T-helper 2 cell treated with Interferon-gamma antibody and Interleukin-4, amounts not matched to agents 5 μg/mL and 100 μg/mL, for 36 hours (primary cell): ENCODE measurements at regions not wholly inside any gene's neighbourhood (a gene's known extent, or its start where the extent isn't known, plus 50 kb on each side); places are given as distances from the start of the nearest gene placed in this dataset.
"Not testable (repeated sequence)": the region's sequence is repeated elsewhere in the genome, so short reads cannot be mapped to it uniquely, and the experiment has no call there.

Source experiments
- DNase-seq: peaks from one replicate; pipeline ENCODE4 v3.0.0; 2021; ENCODE audit warnings: low spot score
- H3K27ac Mint-ChIP-seq: one replicate; pipeline ENCODE4 v1.8.0; 2021; ENCODE audit warnings: mild to moderate bottlenecking, mixed read lengths
- H3K27me3 Mint-ChIP-seq: one replicate; pipeline ENCODE4 v1.8.0; 2021; ENCODE audit warnings: low read depth, mixed read lengths
- H3K36me3 Mint-ChIP-seq: one replicate; pipeline ENCODE4 v1.8.0; 2021; ENCODE audit warnings: low read depth, mixed read lengths
- H3K4me1 Mint-ChIP-seq: one replicate; pipeline ENCODE4 v1.8.0; 2021; ENCODE audit warnings: low read depth, mixed read lengths
- H3K4me3 Mint-ChIP-seq: one replicate; pipeline ENCODE4 v1.8.0; 2022; ENCODE audit warnings: mild to moderate bottlenecking, moderate library complexity, mixed read lengths
- H3K9me3 Mint-ChIP-seq: one replicate; pipeline ENCODE4 v1.8.0; 2021; ENCODE audit warnings: mixed read lengths

- H3K27me3 Mint-ChIP-seq, H3K27ac Mint-ChIP-seq, H3K9me3 Mint-ChIP-seq, DNase-seq, H3K4me3 Mint-ChIP-seq, H3K36me3 Mint-ChIP-seq, H3K4me1 Mint-ChIP-seq: not testable (repeated sequence)
Observed at GRCh38 chr3:61410358-61410757, 151.0 kb upstream of the PTPRG start.

- Mint-ChIP-seq H3K9me3 (no peaks in the 10 kb centered on the region), H3K4me1 (no peaks in the 10 kb centered on the region), H3K36me3 (no peaks in the 10 kb centered on the region)
Observed at GRCh38 chr3:61411009-61411662, 150.2 kb upstream of the PTPRG start.

GRCh38 chr3:61414456-61414855 is 146.9 kb upstream of the PTPRG start:
- H3K36me3 Mint-ChIP-seq, result no peaks in the 10 kb centered on the region
- H3K27ac Mint-ChIP-seq, result no peak overlapping the region
- H3K9me3 Mint-ChIP-seq, result no peaks in the 10 kb centered on the region
- DNase-seq, result no peak
- H3K4me1 Mint-ChIP-seq, result no peaks in the 10 kb centered on the region
- H3K4me3 Mint-ChIP-seq, result no peak overlapping the region
- H3K27me3 Mint-ChIP-seq, result peaks cover 6% of the 10 kb centered on the region

More at GRCh38 chr3:61411009-61411662, 150.2 kb upstream of the PTPRG start:
- Mint-ChIP-seq H3K4me3 (no peak overlapping the region), H3K27ac (no peak overlapping the region), H3K27me3 (peaks cover 6% of the 10 kb centered on the region)
- no peak for DNase-seq

GRCh38 chr3:61415201-61415600 is 146.2 kb upstream of the PTPRG start:
- Mint-ChIP-seq H3K4me3 (no peak overlapping the region), H3K27me3 (peaks cover 6% of the 10 kb centered on the region), H3K36me3 (no peaks in the 10 kb centered on the region), H3K9me3 (no peaks in the 10 kb centered on the region), H3K4me1 (peaks cover 2% of the 10 kb centered on the region), H3K27ac (no peak overlapping the region)
- no peak for DNase-seq

- no peak overlapping the region for H3K4me3 Mint-ChIP-seq
- DNase-seq, result no peak
- peaks cover 4% of the 10 kb centered on the region for H3K4me1 Mint-ChIP-seq
- peaks cover 5% of the 10 kb centered on the region for H3K27me3 Mint-ChIP-seq
- H3K36me3 Mint-ChIP-seq, result no peaks in the 10 kb centered on the region
- no peaks in the 10 kb centered on the region for H3K9me3 Mint-ChIP-seq
- H3K27ac Mint-ChIP-seq, result no peak overlapping the region
Observed at GRCh38 chr3:61416618-61417017, 144.8 kb upstream of the PTPRG start.

- H3K4me3 Mint-ChIP-seq, result no peak overlapping the region
- H3K4me1 Mint-ChIP-seq, result peaks cover 4% of the 10 kb centered on the region
- peaks cover 4% of the 10 kb centered on the region for H3K27me3 Mint-ChIP-seq
- H3K27ac Mint-ChIP-seq, result no peak overlapping the region
- no peak for DNase-seq
- H3K9me3 Mint-ChIP-seq, result no peaks in the 10 kb centered on the region
- no peaks in the 10 kb centered on the region for H3K36me3 Mint-ChIP-seq
Observed at GRCh38 chr3:61417352-61417751, 144.0 kb upstream of the PTPRG start.

GRCh38 chr3:61420136-61420759 is 141.1 kb upstream of the PTPRG start:
- peak overlapping the region; percentile 55 for H3K4me3 Mint-ChIP-seq
- peaks cover 4% of the 10 kb centered on the region for H3K4me1 Mint-ChIP-seq
- H3K27ac Mint-ChIP-seq, result peak overlapping the region; percentile 61
- H3K36me3 Mint-ChIP-seq, result no peaks in the 10 kb centered on the region
- no peak for DNase-seq
- H3K27me3 Mint-ChIP-seq, result peaks cover 4% of the 10 kb centered on the region
- no peaks in the 10 kb centered on the region for H3K9me3 Mint-ChIP-seq

- H3K27ac Mint-ChIP-seq, result no peak overlapping the region
- no peak for DNase-seq
- no peaks in the 10 kb centered on the region for H3K9me3 Mint-ChIP-seq
- no peak overlapping the region for H3K4me3 Mint-ChIP-seq
- peaks cover 4% of the 10 kb centered on the region for H3K27me3 Mint-ChIP-seq
- no peaks in the 10 kb centered on the region for H3K36me3 Mint-ChIP-seq
- H3K4me1 Mint-ChIP-seq, result peaks cover 4% of the 10 kb centered on the region
Observed at GRCh38 chr3:61422945-61423673, 138.3 kb upstream of the PTPRG start.

GRCh38 chr3:61425356-61425755 is 136.0 kb upstream of the PTPRG start:
- Mint-ChIP-seq H3K36me3 (no peaks in the 10 kb centered on the region), H3K27ac (no peak overlapping the region), H3K27me3 (peaks cover 4% of the 10 kb centered on the region), H3K4me1 (peaks cover 2% of the 10 kb centered on the region), H3K4me3 (no peak overlapping the region), H3K9me3 (no peaks in the 10 kb centered on the region)
- DNase-seq, result no peak

- no peak for DNase-seq
- no peaks in the 10 kb centered on the region for H3K27me3 Mint-ChIP-seq
- no peak overlapping the region for H3K4me3 Mint-ChIP-seq
- no peak overlapping the region for H3K27ac Mint-ChIP-seq
- no peaks in the 10 kb centered on the region for H3K36me3 Mint-ChIP-seq
- H3K4me1 Mint-ChIP-seq, result no peaks in the 10 kb centered on the region
- H3K9me3 Mint-ChIP-seq, result no peaks in the 10 kb centered on the region
Observed at GRCh38 chr3:61429106-61429505, 132.3 kb upstream of the PTPRG start.

GRCh38 chr3:61434901-61435300 is 126.5 kb upstream of the PTPRG start:
- H3K4me3 Mint-ChIP-seq, H3K9me3 Mint-ChIP-seq, H3K27ac Mint-ChIP-seq, DNase-seq, H3K27me3 Mint-ChIP-seq, H3K36me3 Mint-ChIP-seq, H3K4me1 Mint-ChIP-seq: not testable (repeated sequence)

- H3K4me1 Mint-ChIP-seq, H3K9me3 Mint-ChIP-seq, H3K4me3 Mint-ChIP-seq, H3K27ac Mint-ChIP-seq, H3K27me3 Mint-ChIP-seq, H3K36me3 Mint-ChIP-seq, DNase-seq: not testable (repeated sequence)
Observed at GRCh38 chr3:61435361-61435760, 126.0 kb upstream of the PTPRG start.

- Mint-ChIP-seq H3K27ac (no peak overlapping the region), H3K36me3 (no peaks in the 10 kb centered on the region), H3K9me3 (no peaks in the 10 kb centered on the region), H3K27me3 (no peaks in the 10 kb centered on the region), H3K4me3 (no peak overlapping the region), H3K4me1 (no peaks in the 10 kb centered on the region)
- no peak for DNase-seq
Observed at GRCh38 chr3:61438253-61439121, 122.9 kb upstream of the PTPRG start.

GRCh38 chr3:61439122-61439458 is 122.3 kb upstream of the PTPRG start:
- Mint-ChIP-seq H3K27ac (no peak overlapping the region), H3K9me3 (no peaks in the 10 kb centered on the region), H3K36me3 (no peaks in the 10 kb centered on the region), H3K27me3 (no peaks in the 10 kb centered on the region), H3K4me1 (no peaks in the 10 kb centered on the region), H3K4me3 (no peak overlapping the region)
- no peak for DNase-seq
